AG04450 (cell line): ENCODE measurements at regions not wholly inside any gene's neighbourhood (a gene's known extent, or its start where the extent isn't known, plus 50 kb on each side); places are given as distances from the start of the nearest gene placed in this dataset.

ENCODE experiments used
- CTCF ChIA-PET: fragments of 300-600, 350-600 bp; formaldehyde crosslinking; extraction: SDS; loops from one replicate; lab custom pipeline; 2022; ENCODE audit warnings: antibody characterized with exemption, inconsistent platforms; lab: Charles Lee
- POLR2A ChIA-PET: fragments of 350-600 bp; formaldehyde crosslinking; extraction: SDS; loops from one replicate; lab custom pipeline; 2021; ENCODE audit warnings: antibody characterized with exemption, inconsistent platforms; lab: Yijun Ruan, JAX
- DNase-seq: peaks from one replicate; pipeline ENCODE4 v3.0.0-alpha.2; 2011; ENCODE audit warnings: low read depth, low spot score
- H3K27ac ChIP-seq: one replicate; pipeline ENCODE4 v1.5.1; 2012; ENCODE audit warnings: low read depth, low read length, control low read depth
- H3K27me3 ChIP-seq: one replicate; pipeline ENCODE4 v1.6.0; 2012; ENCODE audit warnings: low read length; ENCODE audit not compliant: control insufficient read depth, insufficient read depth
- H3K4me3 ChIP-seq: 2 replicates; pipeline ENCODE4 v1.5.1; 2011; ENCODE audit warnings: mild to moderate bottlenecking, low read depth, low read length, control low read depth
- H3K9me3 ChIP-seq: 2 replicates; pipeline ENCODE4 v1.5.1; 2012; ENCODE audit warnings: low read length; ENCODE audit not compliant: control insufficient read depth, insufficient read depth
- TF ChIP-seq, protein P1 (sequence below): IDR thresholded peaks from 2 replicates; pipeline ENCODE4 v1.5.1; 2011; ENCODE audit warnings: low read depth, low read length, control low read depth, inconsistent platforms

DNA sequence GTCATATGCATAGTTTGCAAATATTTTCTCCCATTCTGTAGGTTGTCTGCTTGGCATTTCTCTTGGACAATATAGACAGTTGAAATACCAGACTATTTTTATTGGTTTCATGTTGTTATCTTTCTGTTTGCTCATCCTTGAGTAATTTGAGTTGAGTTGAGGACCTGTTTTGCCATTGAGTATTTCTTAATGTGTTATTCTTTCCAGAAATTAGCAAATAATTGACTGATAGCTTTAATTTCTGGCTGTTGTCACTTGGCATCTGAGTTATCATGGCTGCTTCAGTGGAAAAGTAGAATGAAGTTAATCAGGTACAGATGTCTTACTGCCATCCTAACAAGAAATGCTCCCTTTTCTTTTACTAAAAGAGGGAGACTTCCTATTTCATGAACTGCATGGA is 264.8 kb upstream of the DUSP10 start:
- no peak overlapping the region for H3K27ac ChIP-seq
- H3K9me3 ChIP-seq = peaks cover 3% of the 10 kb centered on the region; the same call in 1 of the 2 replicates
- TF ChIP-seq, protein P1, sequence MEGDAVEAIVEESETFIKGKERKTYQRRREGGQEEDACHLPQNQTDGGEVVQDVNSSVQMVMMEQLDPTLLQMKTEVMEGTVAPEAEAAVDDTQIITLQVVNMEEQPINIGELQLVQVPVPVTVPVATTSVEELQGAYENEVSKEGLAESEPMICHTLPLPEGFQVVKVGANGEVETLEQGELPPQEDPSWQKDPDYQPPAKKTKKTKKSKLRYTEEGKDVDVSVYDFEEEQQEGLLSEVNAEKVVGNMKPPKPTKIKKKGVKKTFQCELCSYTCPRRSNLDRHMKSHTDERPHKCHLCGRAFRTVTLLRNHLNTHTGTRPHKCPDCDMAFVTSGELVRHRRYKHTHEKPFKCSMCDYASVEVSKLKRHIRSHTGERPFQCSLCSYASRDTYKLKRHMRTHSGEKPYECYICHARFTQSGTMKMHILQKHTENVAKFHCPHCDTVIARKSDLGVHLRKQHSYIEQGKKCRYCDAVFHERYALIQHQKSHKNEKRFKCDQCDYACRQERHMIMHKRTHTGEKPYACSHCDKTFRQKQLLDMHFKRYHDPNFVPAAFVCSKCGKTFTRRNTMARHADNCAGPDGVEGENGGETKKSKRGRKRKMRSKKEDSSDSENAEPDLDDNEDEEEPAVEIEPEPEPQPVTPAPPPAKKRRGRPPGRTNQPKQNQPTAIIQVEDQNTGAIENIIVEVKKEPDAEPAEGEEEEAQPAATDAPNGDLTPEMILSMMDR = no peak
- H3K27me3 ChIP-seq = no peaks in the 10 kb centered on the region
- ChIA-PET POLR2A (interaction anchor here (0.7 kb wide), 1 partner anchor 9 kb away, joined by 3 read pairs; no protein-coding TSS in a partner anchor), CTCF (no interaction called here)
- H3K4me3 ChIP-seq = no peak overlapping the region
- DNase-seq = no peak

DNA sequence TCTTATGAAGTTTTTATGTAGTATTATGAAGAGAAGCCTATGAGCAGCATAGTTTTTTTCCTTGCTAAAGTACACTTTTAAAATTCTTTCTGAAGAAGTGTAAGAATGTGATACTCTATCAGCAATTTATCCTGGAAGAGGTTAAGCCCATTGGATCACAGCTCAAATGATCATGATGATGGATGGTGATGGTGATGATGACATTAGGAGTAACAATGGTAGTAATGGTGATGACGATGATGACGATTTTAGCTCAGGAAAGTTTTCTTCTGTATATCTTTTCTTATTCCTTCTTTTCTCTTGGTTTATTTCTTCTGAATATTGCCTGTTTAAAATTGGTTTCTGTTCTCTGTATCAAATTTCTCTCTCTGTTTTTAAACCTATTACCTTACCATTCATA is 262.9 kb upstream of the DUSP10 start:
- H3K9me3 ChIP-seq = no peaks in the 10 kb centered on the region
- ChIA-PET POLR2A (no interaction called here), CTCF (no interaction called here)
- TF ChIP-seq, protein P1 = no peak
- H3K27ac ChIP-seq = no peak overlapping the region
- no peaks in the 10 kb centered on the region for H3K27me3 ChIP-seq
- no peak overlapping the region for H3K4me3 ChIP-seq
- no peak for DNase-seq

DNA sequence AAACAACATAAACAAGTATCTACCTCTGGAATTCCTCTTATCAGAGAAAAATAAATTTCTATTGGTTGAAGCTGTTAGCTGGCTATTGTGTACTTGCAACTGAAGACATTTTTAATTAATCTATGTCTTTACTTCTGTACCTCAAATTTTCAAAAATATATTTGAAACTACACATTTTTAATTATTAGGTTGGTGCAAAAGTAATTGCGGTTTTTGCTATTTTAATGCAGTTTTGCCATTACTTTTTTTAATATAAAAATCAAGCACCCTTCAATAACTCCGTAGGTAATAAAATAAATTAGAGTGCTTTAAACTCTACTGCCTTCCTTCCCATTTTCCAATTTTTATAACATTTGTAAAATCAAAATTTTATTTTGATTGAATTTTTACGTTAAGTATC is 262.1 kb upstream of the DUSP10 start:
- ChIA-PET POLR2A (no interaction called here), CTCF (no interaction called here)
- no peaks in the 10 kb centered on the region for H3K9me3 ChIP-seq
- no peaks in the 10 kb centered on the region for H3K27me3 ChIP-seq
- no peak overlapping the region for H3K27ac ChIP-seq
- TF ChIP-seq, protein P1 = no peak
- DNase-seq = no peak
- H3K4me3 ChIP-seq = no peak overlapping the region

DNA sequence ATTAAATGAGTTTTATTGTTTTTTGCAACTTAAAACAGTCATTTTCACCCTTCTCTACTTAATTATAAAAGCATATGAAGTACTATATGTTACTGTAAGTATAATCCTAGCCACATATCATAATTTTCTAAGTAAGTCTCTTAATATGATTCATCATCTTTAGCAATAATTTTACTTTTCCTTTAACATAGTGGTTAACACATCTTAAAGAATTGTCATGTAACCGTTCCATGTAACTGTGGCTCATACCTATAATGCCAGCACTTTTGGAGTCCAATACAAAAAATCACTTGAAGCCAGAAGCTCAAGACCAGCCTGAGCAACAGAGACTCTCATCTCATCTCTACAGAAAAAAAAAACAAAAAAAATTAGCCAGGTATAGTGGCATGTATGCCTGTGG is 260.6 kb upstream of the DUSP10 start:
- TF ChIP-seq, protein P1 = no peak
- no peak overlapping the region for H3K27ac ChIP-seq
- no peak for DNase-seq
- ChIA-PET POLR2A (no interaction called here), CTCF (no interaction called here)
- no peaks in the 10 kb centered on the region for H3K27me3 ChIP-seq
- H3K4me3 ChIP-seq = no peak overlapping the region
- no peaks in the 10 kb centered on the region for H3K9me3 ChIP-seq

DNA sequence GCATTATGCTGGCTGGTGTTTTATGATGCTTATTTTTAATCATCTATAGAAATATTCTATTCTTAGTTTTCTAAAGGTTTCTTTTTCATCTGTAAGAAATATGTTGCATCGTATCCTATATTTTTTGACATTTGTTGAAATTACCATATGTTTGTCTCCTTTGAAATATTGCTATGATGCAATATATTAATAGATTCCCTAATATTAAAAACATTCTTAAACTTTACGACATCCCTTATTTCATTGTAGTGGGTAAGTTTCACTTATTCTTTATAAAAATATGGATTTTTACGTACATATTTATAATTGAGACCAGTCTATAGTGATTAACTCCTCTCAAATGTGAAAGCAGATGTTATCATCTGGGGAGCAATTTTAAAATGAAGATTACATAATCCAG is 258.2 kb upstream of the DUSP10 start:
- Histone ChIP-seq H3K27ac (no peak overlapping the region), H3K9me3 (no peaks in the 10 kb centered on the region), H3K4me3 (no peak overlapping the region), H3K27me3 (no peaks in the 10 kb centered on the region)
- ChIA-PET CTCF (interaction anchor here (1.1 kb wide), 1 partner anchor 183 kb away, joined by 3 read pairs; no protein-coding TSS in a partner anchor), POLR2A (no interaction called here)
- TF ChIP-seq, protein P1 = no peak
- no peak for DNase-seq
